ENCODE measurements at regions not wholly inside any gene's neighbourhood (a gene's known extent, or its start where the extent isn't known, plus 50 kb on each side); places are given as distances from the start of the nearest gene placed in this dataset.

GRCh38 chr22:48742191-48742555, 1085.5 kb downstream of the BRD1 start:
- DNase-seq = no peak

DNA sequence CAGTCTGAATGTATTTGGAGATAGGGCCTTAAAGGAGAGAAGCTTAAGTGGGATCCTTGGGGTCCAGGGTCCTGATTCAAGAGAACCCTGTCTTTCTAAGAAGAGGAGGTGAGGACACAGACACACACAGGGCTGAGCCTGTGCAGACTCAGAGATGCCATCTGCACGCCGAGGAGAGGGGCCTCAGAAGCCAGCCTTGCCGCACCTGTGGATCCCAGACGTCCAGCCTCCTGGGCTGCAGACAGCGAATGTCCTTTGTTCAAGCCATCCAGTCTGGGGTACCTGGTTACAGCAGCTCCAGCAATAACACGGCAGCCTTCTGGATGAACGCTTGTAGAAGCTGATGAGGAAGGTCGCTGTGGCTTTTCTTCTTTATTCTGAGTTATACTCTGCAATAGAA, 1086.1 kb downstream of the BRD1 start:
- DNase-seq = no peak

DNA sequence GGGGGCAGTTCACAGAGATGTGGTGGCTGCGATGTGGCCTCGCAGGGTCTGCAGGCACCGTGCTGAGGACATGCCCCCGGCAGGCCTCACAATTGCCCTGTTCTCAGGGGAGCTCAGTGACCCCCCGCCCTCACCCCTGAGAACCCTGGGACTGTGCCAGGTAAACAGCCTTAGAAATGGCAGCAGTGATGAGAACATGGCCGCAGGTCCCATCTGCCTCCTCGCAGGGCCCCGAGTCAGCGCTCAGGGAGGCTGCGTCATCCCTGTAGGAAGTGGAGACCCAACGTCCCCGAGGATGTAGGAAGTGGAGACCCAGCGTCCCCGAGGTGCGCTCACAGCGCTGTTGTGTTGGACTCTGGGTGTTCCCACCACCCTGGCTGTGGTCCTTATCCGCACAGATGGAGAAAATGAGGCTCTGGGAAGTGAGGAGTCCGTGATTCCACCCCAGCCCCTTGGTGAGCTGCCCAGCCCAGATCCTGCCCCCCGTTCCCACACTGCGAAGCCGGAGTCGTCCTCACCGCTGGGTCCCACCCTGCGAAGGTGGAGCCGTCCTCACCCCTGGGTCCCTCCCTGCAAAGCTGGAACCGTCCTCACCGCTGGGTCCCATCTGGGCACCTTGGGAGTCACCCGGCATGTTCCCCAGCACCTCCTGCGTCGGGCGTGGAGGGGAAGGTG, 1086.8 kb downstream of the BRD1 start:
- no peak for DNase-seq

DNA sequence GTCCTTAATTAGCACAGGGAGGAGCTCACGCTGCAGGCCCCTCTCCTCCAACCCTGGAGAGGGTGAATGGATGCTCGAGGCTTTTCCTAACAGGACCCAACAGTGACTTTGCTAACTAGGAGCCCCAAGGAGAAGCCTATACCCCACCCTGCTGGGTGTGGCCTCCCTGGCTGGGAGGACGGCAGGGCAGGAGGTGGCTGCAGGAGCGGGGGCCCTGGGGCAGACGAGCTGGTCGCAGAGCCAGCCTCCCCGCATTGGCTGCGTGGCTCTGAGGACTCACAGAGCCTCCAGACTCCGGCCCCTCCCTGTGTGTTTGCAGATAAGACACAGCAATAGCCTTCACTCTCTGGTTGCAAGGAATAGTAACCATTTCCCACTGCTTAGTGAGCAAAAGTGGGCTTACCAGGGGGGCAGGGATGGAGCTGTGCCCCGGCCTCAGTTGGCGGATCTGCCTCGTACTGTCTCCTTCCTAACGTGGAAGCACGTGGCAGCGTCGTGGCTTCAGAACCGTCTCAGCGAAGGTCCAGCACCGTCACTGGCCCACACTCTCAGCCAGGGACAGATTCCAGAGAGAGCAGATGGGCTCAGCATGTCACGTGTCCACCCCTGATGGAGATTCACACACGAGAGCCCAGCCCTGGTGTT, 1087.5 kb downstream of the BRD1 start:
- DNase-seq = no peak

DNA sequence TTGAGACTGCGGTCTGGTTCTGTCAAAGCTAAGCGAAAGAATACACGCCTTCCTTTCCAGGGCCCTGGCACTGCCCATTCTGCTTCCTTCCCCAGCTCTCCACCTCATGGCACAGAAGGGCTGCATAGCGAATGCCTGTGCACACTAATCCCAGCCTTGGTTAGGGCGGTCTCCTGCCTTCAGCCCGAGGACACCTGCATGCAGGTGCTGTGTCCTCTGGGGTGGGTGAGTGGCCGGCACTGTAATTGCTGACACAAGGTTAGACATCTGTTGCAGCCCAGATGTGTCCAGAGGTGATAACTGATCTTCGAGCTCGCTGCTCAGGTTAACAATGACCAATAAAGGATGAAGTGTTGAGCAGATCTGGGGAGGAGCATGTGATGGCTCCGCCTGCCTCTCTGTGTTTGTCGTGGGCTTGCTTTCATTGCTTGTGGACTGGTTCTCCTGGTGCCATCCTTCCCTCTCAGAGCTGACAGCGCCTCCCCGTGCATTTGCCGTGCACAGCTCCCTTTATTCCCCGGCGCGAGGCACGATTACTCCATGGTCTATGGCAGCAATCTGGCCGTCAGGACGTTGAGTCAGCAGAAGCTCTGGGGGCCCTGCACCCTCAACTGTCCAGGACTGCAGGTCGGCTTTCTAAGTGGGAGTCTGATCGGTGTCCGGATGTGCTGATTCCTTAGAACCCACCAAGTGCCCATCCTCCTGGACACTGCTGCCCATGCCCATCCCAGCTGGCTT, 1088.2 kb downstream of the BRD1 start:
- DNase-seq = no peak

DNA sequence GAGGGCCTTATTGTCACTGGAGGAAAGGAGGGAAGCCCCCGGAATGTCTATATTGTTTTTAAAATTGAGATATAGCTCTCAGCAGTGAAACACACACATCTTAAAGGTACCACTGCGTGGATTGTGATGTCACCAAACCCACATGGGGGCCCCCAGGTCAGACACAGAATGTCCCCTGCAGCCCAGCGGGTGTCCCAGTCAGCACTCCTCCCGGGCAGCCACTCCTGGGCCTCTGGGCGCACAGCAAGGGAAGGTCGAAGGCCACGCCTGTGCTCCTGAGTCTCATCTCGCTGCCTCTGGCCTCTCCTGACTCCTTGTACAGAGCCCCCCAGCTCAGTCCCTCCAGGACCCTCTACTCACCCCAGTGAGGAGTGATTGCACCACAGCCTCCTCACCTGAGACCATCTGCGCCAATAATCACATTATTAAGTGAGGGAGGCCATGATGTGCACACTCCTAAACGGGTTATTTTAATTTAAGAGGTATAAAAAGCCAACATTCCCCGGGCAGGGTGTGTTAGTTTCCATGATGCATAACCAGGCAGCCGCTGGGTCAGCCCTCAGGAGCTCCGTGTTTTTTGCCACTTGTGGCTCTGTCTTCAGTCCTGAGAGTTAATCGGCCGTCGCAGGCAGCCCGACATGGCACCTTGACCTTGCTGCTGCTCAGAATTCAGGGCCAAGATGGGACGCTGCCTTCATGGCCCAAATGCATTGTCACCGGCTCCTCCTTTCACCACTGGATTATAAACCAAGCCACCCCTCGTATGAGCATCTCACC, 1089.3 kb downstream of the BRD1 start:
- DNase-seq = no peak

- DNase-seq = no peak
Measured at GRCh38 chr22:48737461-48738203, 1090.0 kb downstream of the BRD1 start.

DNA sequence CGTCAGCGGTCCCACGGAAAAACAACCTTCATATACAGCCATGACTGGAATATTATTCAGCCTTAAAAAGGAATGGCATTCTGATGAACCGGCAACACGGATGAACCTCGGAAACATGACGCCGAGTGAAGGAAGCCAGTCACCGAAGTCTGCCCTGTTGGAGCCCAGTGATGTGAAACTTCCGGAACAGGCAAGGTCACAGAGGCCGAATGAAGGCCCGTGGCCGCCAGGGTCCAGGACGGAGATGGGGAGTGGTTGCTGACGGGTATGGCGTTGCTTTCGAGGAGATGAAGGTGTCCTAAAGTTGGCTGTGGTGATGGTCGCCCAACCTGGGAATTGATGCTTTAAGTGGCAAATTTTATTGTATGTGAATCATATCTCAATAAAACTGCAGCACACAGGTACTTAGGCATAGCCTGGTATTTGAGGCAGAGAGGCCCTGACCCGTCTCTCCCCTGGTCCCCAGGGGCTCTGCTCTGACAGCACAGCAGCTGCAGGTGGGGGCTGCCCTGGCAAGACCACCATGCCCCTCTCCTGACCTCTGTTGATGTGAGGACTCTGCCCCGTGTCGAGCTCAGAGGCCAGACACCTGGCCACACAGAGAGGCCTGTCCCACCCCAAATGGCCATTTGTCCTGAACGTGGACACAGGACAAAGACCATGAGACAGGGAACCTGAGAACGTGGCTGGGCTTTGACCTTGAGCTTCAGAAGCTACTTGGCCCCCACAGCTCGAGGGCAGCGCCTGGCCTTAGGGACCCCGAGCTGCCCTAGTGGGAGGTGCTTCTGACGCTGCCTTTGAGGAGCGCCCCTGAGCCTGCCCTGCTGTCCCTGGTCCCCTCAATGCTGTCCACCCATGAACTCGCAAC, 1090.8 kb downstream of the BRD1 start:
- DNase-seq = no peak

- DNase-seq = no peak
Measured at GRCh38 chr22:48734961-48735360, 1092.7 kb downstream of the BRD1 start.

GRCh38 chr22:48734359-48734758, 1093.3 kb downstream of the BRD1 start:
- no peak for DNase-seq

- DNase-seq = no peak
Measured at GRCh38 chr22:48729499-48730171, 1098.0 kb downstream of the BRD1 start.

DNA sequence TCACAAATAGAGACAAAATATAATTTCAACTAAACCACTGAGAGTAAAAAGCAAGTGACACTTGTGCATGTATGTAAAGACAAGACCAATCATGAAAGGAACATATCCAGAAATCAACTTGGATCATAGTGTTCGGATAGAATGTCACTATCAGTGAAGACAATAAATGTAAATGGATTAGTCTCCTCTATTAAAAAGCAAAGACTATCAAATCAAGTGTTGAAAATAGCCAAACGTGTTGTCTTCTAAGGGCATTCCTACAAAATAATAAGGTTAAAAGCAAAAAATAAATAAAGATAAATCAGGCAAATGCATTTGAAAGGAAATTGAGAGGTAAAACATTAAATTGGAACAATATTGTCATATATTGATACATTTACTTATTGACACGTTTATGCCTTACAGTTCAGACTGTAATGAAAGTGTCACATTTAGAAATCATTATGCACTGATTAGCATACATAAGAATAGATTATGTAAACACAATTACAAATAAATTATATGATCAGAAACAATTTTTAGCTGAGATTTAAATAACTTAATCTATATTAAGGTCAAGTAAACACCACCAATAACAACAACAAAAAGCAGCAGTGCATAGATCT, 1100.1 kb downstream of the BRD1 start:
- no peak for DNase-seq

- no peak for DNase-seq
Measured at GRCh38 chr22:48724899-48725298, 1102.8 kb downstream of the BRD1 start.

DNA sequence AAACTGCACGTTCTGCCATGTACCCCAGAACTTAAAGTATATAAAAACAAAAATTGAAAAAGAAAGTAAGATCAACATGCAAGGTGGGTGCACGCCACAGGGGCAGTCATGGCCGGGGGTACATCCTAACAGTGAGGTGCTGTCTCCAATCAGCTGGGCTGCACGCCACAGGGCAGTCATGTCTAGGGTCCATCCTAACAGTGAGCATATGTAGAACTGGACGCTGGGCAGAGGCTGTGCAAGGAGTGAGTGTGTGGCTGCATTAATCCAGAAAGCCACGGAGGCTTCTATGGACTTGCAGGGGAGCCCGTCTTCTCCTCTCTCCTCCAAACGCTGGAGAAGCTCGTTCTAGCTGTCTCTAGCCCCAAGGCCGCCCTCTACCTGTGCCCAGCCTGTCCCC, 1105.0 kb downstream of the BRD1 start:
- DNase-seq = no peak

DNA sequence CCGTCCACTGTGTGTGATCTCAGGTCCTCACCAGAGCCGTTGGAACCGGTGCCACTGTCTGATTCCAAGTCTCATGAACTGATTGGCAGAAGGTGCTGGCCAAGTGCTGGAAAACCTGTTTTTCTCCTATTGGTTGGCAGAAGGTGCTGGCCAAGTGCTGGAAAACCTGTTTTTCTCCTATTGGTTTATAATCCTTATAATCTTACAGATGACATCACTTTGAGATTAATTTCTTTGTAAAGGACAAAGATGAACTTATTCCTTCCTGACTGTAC, 1106.3 kb downstream of the BRD1 start:
- DNase-seq = no peak

GRCh38 chr22:48720662-48721394, 1106.8 kb downstream of the BRD1 start:
- DNase-seq = no peak

DNA sequence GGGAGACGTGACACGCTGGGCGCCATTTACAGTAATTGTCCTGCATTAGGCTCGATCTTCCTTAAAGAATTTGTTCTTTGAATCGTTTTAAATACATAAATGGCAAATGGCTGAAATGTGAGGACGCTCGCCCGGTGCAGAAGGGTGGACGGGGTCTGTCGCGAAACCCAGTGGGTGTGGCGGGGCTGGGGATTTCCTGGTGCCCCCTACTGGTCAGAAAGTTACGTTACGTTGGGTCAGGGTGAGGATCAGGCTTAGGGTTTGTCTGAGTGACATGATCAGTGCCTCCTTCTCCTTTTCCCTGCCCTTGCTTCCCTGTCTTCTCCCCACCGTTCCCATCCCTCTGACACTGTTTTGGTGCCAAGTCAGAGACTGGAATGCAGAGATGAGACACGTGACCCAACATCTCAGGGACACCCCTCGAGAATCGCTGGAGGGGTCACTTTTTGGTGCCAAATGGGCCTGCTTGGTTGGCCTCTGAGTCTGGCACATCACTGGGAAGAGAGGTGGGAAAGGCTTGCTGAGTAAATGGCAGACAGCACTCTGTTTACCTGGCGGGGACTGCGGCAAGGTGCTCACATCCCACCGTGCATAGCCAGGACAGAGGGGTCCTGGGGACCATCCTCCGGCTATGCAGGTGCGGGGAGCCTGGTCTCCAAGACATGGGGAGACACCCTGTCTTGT, 1107.6 kb downstream of the BRD1 start:
- no peak for DNase-seq

DNA sequence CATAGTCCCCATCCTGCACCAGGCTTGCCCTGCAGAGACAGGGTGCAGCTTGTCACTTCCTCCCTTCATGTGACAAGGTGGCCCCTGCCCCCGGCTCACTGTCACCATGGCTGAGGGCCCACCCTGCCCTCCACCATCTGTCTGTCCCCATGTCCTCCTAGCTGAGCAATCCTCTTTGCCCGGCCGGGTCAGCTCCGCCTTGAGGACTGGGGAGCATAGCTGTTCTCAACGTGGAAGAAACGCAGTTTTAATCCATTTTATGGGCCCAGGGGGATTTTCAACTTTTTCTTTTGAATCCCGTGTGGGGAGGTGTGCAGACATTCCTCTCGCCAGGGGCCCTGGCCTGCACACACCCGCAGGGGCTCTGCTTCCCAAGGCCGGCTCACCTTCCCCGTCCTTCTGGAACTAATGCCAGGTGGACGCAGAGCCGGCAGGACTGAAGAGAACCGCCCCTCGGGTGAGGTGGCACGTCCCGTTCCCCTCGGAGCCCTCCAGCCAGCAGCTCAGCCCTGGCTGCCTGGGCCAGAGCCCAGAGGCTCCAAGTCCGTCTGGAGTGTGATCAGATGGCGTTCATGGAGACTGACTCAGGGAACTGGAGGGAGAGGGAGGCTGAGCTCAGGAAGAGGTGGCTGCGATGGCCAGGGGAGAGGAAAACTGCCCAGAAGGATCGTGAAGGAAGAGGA, 1108.7 kb downstream of the BRD1 start:
- DNase-seq = no peak
